SK-N-SH treated with all-trans-retinoic acid at 6 μM for 48 hours (cell line): ENCODE measurements at regions not wholly inside any gene's neighbourhood (a gene's known extent, or its start where the extent isn't known, plus 50 kb on each side); places are given as distances from the start of the nearest gene placed in this dataset.

Source experiments
- RARB ChIP-seq: fragments of 250-450 bp; sonication (Bioruptor Pico); IDR thresholded peaks from 2 replicates; pipeline ENCODE4 v1.8.0; 2021; ENCODE audit warnings: mild to moderate bottlenecking, moderate library complexity
- TCF4 ChIP-seq: fragments of 250-450 bp; sonication (Bioruptor Pico); IDR thresholded peaks from 2 replicates; pipeline ENCODE4 v1.8.0; 2021; ENCODE audit warnings: mild to moderate bottlenecking, moderate library complexity, borderline replicate concordance
- ZFP30 ChIP-seq: fragments of 450-650 bp; formaldehyde crosslinking; IDR thresholded peaks from 2 replicates; pipeline ENCODE4 v1.5.0; 2022; ENCODE audit warnings: mild to moderate bottlenecking, moderate library complexity
- ZNF70 ChIP-seq: fragments of 450-650 bp; formaldehyde crosslinking; IDR thresholded peaks from 2 replicates; pipeline ENCODE4 v1.5.0; 2020; ENCODE audit warnings: mild to moderate bottlenecking, moderate library complexity
- TF ChIP-seq, protein P1 (sequence below): fragments of 250-450 bp; sonication (Bioruptor Pico); IDR thresholded peaks from 2 replicates; pipeline ENCODE4 v1.5.1; 2020; ENCODE audit warnings: low read depth, mild to moderate bottlenecking, moderate library complexity
- TF ChIP-seq, protein P2 (sequence below): fragments of 250-450 bp; sonication (Bioruptor Pico); IDR thresholded peaks from 2 replicates; pipeline ENCODE4 v1.8.0; 2020; ENCODE audit warnings: mild to moderate bottlenecking, moderate library complexity, borderline replicate concordance

DNA sequence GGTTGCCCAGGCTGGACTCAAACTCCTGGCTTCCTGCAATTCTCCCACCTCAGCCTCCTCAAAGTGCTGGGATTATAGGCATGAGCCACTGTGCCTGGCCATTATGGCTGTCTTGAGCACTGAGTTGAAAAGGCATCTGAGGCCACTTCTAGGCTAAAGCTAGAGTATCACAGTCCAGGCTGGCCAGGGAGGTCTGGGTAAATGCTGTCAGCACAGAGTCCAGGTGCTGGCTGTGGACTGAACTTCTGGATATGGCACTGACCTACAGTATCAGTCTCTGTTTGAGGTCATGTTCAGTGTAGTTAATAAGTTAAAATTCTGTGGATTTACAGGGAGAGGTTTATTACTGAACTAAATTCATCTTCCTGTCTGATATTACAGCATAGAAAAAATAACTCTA lies 222.5 kb upstream of the TOM1L1 start:
- no peak for TF ChIP-seq RARB
- TF ChIP-seq ZFP30 (CRISPR knock-in tag) = no peak
- no peak for TF ChIP-seq ZNF70 (CRISPR knock-in tag)
- TF ChIP-seq, protein P1, sequence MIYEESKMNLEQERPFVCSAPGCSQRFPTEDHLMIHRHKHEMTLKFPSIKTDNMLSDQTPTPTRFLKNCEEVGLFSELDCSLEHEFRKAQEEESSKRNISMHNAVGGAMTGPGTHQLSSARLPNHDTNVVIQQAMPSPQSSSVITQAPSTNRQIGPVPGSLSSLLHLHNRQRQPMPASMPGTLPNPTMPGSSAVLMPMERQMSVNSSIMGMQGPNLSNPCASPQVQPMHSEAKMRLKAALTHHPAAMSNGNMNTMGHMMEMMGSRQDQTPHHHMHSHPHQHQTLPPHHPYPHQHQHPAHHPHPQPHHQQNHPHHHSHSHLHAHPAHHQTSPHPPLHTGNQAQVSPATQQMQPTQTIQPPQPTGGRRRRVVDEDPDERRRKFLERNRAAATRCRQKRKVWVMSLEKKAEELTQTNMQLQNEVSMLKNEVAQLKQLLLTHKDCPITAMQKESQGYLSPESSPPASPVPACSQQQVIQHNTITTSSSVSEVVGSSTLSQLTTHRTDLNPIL (CRISPR knock-in tag) = no peak
- no peak for TF ChIP-seq TCF4
- TF ChIP-seq, protein P2, sequence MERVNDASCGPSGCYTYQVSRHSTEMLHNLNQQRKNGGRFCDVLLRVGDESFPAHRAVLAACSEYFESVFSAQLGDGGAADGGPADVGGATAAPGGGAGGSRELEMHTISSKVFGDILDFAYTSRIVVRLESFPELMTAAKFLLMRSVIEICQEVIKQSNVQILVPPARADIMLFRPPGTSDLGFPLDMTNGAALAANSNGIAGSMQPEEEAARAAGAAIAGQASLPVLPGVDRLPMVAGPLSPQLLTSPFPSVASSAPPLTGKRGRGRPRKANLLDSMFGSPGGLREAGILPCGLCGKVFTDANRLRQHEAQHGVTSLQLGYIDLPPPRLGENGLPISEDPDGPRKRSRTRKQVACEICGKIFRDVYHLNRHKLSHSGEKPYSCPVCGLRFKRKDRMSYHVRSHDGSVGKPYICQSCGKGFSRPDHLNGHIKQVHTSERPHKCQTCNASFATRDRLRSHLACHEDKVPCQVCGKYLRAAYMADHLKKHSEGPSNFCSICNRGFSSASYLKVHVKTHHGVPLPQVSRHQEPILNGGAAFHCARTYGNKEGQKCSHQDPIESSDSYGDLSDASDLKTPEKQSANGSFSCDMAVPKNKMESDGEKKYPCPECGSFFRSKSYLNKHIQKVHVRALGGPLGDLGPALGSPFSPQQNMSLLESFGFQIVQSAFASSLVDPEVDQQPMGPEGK (CRISPR knock-in tag) = no peak
